DMS114 treated with DMSO at 0.1 percent for 48 hours (cell line): ENCODE measurements at regions not wholly inside any gene's neighbourhood (a gene's known extent, or its start where the extent isn't known, plus 50 kb on each side); places are given as distances from the start of the nearest gene placed in this dataset.

Experiments used
- DNase-seq: peaks from one replicate; lab custom pipeline; 2025; ENCODE audit not compliant: unreplicated experiment; lab: John Stamatoyannopoulos, UW

GRCh38 chr5:66540078-66540477 is 56.1 kb upstream of the MAST4 start:
- DNase-seq = no peak

- DNase-seq = no peak
Measured at GRCh38 chr5:66542711-66543110, 53.5 kb upstream of the MAST4 start.
